Esophagus (tissue), 2 donors: ENCODE measurements at regions not wholly inside any gene's neighbourhood (a gene's known extent, or its start where the extent isn't known, plus 50 kb on each side); places are given as distances from the start of the nearest gene placed in this dataset.

Experiments
- H3K27ac ChIP-seq, 2 donors: one replicate each; pipeline ENCODE4 v1.5.1; 2013; ENCODE audit warnings: low read depth in 2 of 2, mild to moderate bottlenecking in 2 of 2, inconsistent platforms in 1 of 2, low read length in 1 of 2, moderate library complexity in 1 of 2
- H3K27me3 ChIP-seq, 2 donors: one replicate each; pipeline ENCODE4 v1.6.1; 2013; ENCODE audit warnings: low read length in 2 of 2, control low read depth in 1 of 2, mild to moderate bottlenecking in 1 of 2; ENCODE audit not compliant: insufficient read depth in 2 of 2, control insufficient read depth in 1 of 2
- H3K36me3 ChIP-seq, 2 donors: one replicate each; pipeline ENCODE4 v1.6.1; 2013; ENCODE audit warnings: low read length in 1 of 2; ENCODE audit not compliant: control insufficient read depth in 2 of 2, insufficient read depth in 2 of 2
- H3K4me1 ChIP-seq, 2 donors: one replicate each; pipeline ENCODE4 v1.6.1; 2013; ENCODE audit warnings: low read length in 1 of 2; ENCODE audit not compliant: control insufficient read depth in 2 of 2, insufficient read depth in 2 of 2
- H3K4me3 ChIP-seq, 2 donors: one replicate each; pipeline ENCODE4 v1.5.1; 2013; ENCODE audit warnings: low read length in 2 of 2, mild to moderate bottlenecking in 2 of 2, low read depth in 1 of 2, moderate library complexity in 1 of 2
- H3K9me3 ChIP-seq, 2 donors: one replicate each; pipeline ENCODE4 v1.6.1; 2013; ENCODE audit warnings: mild to moderate bottlenecking in 2 of 2, low read depth in 1 of 2, low read length in 1 of 2, moderate library complexity in 1 of 2; ENCODE audit not compliant: control insufficient read depth in 2 of 2, insufficient read depth in 1 of 2
- WGBS, 2 donors: extraction: QIAGEN DNeasy Blood & Tissue Kit; methylation state at CpG; one replicate each; pipeline ENCODE4 v1.1.7; 2013; 5-methylcytosine and 5-hydroxymethylcytosine counted together
- donor health status: healthy with polysubstance abuse.
- donor health status: Bipolar disorder and iron deficiency.

GRCh38 chr7:130939321-130940095 lies 205.5 kb upstream of the KLF14 start:
- Histone ChIP-seq H3K4me3 (peak overlapping the region in 1 of 2 donors; percentile 73), H3K27me3 (no peaks in the 10 kb centered on the region), H3K27ac (peak overlapping the region; percentile 67 to 74), H3K4me1 (peaks cover 0 to 2% of the 10 kb centered on the region in 2 donors), H3K9me3 (no peaks in the 10 kb centered on the region), H3K36me3 (no peaks in the 10 kb centered on the region)
- WGBS, 2 donors, result 37 to 40% methylated on average over 3 of the region's 3 CpGs

GRCh38 chr7:130940326-130940725 lies 206.3 kb upstream of the KLF14 start:
- H3K9me3 ChIP-seq, result no peaks in the 10 kb centered on the region
- H3K4me3 ChIP-seq, result peak overlapping the region in 1 of 2 donors; percentile 73
- peak overlapping the region in 1 of 2 donors; percentile 38 for H3K27ac ChIP-seq
- no peaks in the 10 kb centered on the region for H3K36me3 ChIP-seq
- peaks cover 0 to 2% of the 10 kb centered on the region in 2 donors for H3K4me1 ChIP-seq
- no peaks in the 10 kb centered on the region for H3K27me3 ChIP-seq
- WGBS, 2 donors, result 36 to 49% methylated on average over 2 of the region's 2 CpGs

- peaks cover 0 to 4% of the 10 kb centered on the region in 2 donors for H3K4me1 ChIP-seq
- 36 to 41% methylated on average over 7 of the region's 7 CpGs for WGBS, 2 donors
Measured at GRCh38 chr7:130940907-130941306, 206.9 kb upstream of the KLF14 start.

GRCh38 chr7:130941322-130942210 lies 207.6 kb upstream of the KLF14 start:
- Histone ChIP-seq H3K4me1 (peaks cover 0 to 4% of the 10 kb centered on the region in 2 donors), H3K36me3 (no peaks in the 10 kb centered on the region), H3K27me3 (no peaks in the 10 kb centered on the region), H3K4me3 (peak overlapping the region; percentile 50 to 73), H3K27ac (peak overlapping the region; percentile 83 to 94), H3K9me3 (no peaks in the 10 kb centered on the region)
- 24 to 30% methylated on average over 20 of the region's 20 CpGs for WGBS, 2 donors

More at GRCh38 chr7:130940907-130941306, 206.9 kb upstream of the KLF14 start:
- Histone ChIP-seq H3K4me3 (peak overlapping the region; percentile 50 to 73), H3K27ac (peak overlapping the region; percentile 79 to 89), H3K27me3 (no peaks in the 10 kb centered on the region), H3K36me3 (no peaks in the 10 kb centered on the region), H3K9me3 (no peaks in the 10 kb centered on the region)

- WGBS, 2 donors, result 29 to 34% methylated on average over 10 of the region's 10 CpGs
- Histone ChIP-seq H3K4me3 (peak overlapping the region; percentile 29 to 57), H3K36me3 (no peaks in the 10 kb centered on the region), H3K9me3 (no peaks in the 10 kb centered on the region), H3K27me3 (no peaks in the 10 kb centered on the region), H3K27ac (peak overlapping the region; percentile 80 to 83), H3K4me1 (peaks cover 0 to 4% of the 10 kb centered on the region in 2 donors)
Measured at GRCh38 chr7:130942211-130942964, 208.4 kb upstream of the KLF14 start.

- H3K4me1 ChIP-seq, result peaks cover 0 to 4% of the 10 kb centered on the region in 2 donors
- H3K27ac ChIP-seq, result peak overlapping the region; percentile 10 to 78
- H3K9me3 ChIP-seq, result no peaks in the 10 kb centered on the region
- H3K4me3 ChIP-seq, result peak overlapping the region in 1 of 2 donors; percentile 57
- no peaks in the 10 kb centered on the region for H3K27me3 ChIP-seq
- WGBS, 2 donors, result 5 to 12% methylated on average over 9 of the region's 9 CpGs
- H3K36me3 ChIP-seq, result no peaks in the 10 kb centered on the region
Measured at GRCh38 chr7:130943336-130943901, 209.4 kb upstream of the KLF14 start.

- no peaks in the 10 kb centered on the region for H3K27me3 ChIP-seq
- WGBS, 2 donors, result 31 to 32% methylated on average over 3 of the region's 3 CpGs
- H3K9me3 ChIP-seq, result no peaks in the 10 kb centered on the region
- H3K27ac ChIP-seq, result peak overlapping the region in 1 of 2 donors; percentile 10
- peak overlapping the region in 1 of 2 donors; percentile 57 for H3K4me3 ChIP-seq
- peaks cover 0 to 4% of the 10 kb centered on the region in 2 donors for H3K4me1 ChIP-seq
- no peaks in the 10 kb centered on the region for H3K36me3 ChIP-seq
Measured at GRCh38 chr7:130943981-130944380, 210.0 kb upstream of the KLF14 start.

- Histone ChIP-seq H3K36me3 (no peaks in the 10 kb centered on the region), H3K9me3 (no peaks in the 10 kb centered on the region), H3K27me3 (no peaks in the 10 kb centered on the region), H3K4me3 (no peak overlapping the region), H3K27ac (peak overlapping the region in 1 of 2 donors; percentile 44), H3K4me1 (peaks cover 0 to 4% of the 10 kb centered on the region in 2 donors)
- WGBS, 2 donors, result 54 to 63% methylated on average over 1 of the region's 1 CpG
Measured at GRCh38 chr7:130944997-130945396, 211.0 kb upstream of the KLF14 start.

- no peaks in the 10 kb centered on the region for H3K36me3 ChIP-seq
- peaks cover 0 to 4% of the 10 kb centered on the region in 2 donors for H3K4me1 ChIP-seq
- no peak overlapping the region for H3K4me3 ChIP-seq
- no peaks in the 10 kb centered on the region for H3K9me3 ChIP-seq
- H3K27ac ChIP-seq, result peak overlapping the region; percentile 44 to 80
- H3K27me3 ChIP-seq, result no peaks in the 10 kb centered on the region
- WGBS, 2 donors, result 54 to 72% methylated on average over 5 of the region's 5 CpGs
Measured at GRCh38 chr7:130945411-130945811, 211.4 kb upstream of the KLF14 start.
